ENCODE measurements at regions not wholly inside any gene's neighbourhood (a gene's known extent, or its start where the extent isn't known, plus 50 kb on each side); places are given as distances from the start of the nearest gene placed in this dataset.
"Not testable (repeated sequence)": the region's sequence is repeated elsewhere in the genome, so short reads cannot be mapped to it uniquely, and the experiment has no call there.

DNA sequence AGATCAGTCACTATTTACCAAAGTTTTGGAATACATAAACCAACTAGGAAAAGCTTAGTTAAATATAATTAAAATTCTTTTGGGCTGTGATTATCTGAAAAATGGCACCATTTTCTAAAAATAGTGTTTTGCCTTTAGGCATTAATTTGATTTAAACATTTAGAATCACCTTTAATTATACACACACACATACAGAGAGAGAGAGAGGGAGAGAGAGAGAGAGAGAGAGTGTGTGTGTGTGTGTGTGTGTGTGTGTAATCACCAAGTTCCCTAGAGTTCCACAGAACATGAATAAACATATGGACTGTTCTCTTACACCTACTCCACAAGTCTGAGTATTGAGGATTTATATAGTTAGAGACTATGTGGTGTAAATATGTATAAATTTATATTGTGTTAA is 141.2 kb upstream of the ATXN1 start:
- no peak overlapping the region for H3K4me3 ChIP-seq (ENCODE audit: low read depth in 1 of 5, low read length in 5 of 5)
- H3K9ac ChIP-seq (ENCODE audit: low read length in 5 of 5) = no peak overlapping the region
- peaks cover 0 to 13% (median 9%) of the 10 kb centered on the region in 5 donors for H3K4me1 ChIP-seq (ENCODE audit: control insufficient read depth in 5 of 5, insufficient read depth in 5 of 5, low read length in 5 of 5)
- H3K36me3 ChIP-seq (ENCODE audit: control insufficient read depth in 5 of 5, insufficient read depth in 5 of 5, low read length in 5 of 5) = no peaks in the 10 kb centered on the region
- H3K27me3 ChIP-seq (ENCODE audit: control insufficient read depth in 5 of 5, insufficient read depth in 4 of 5, low read length in 5 of 5) = no peaks in the 10 kb centered on the region
- H3K9me3 ChIP-seq (ENCODE audit: control insufficient read depth in 5 of 5, low read length in 5 of 5) = no peaks in the 10 kb centered on the region
- no peak overlapping the region for H3K27ac ChIP-seq (ENCODE audit: low read depth, low read length)

GRCh38 chr6:16901782-16902181 is 140.5 kb upstream of the ATXN1 start:
- Histone ChIP-seq H3K27me3 (ENCODE audit: control insufficient read depth in 5 of 5, insufficient read depth in 4 of 5, low read length in 5 of 5) (no peaks in the 10 kb centered on the region), H3K4me3 (ENCODE audit: low read depth in 1 of 5, low read length in 5 of 5) (no peak overlapping the region), H3K27ac (ENCODE audit: low read depth, low read length) (no peak overlapping the region)

DNA sequence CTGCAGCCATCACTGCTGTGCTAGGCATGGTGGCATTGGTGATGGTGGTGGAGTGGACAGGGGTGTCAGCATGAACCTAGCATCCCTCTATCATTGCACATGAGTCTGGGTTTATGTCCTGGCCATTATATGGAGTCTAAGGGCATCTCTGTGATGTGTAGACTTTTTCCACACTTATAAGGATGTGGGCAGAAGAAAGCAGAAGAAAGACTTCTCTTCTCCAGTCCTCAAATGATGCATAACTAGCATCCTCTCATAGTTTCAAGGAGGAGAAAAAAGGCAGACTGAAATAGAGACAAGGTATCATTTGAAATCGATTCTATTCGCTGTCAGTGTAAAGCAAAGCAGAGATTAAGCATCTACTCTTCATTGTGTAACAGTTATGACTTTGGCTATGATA is 140.0 kb upstream of the ATXN1 start:
- no peak overlapping the region for H3K9ac ChIP-seq (ENCODE audit: low read length in 5 of 5)
- peaks cover 0 to 13% (median 9%) of the 10 kb centered on the region in 5 donors for H3K4me1 ChIP-seq (ENCODE audit: control insufficient read depth in 5 of 5, insufficient read depth in 5 of 5, low read length in 5 of 5)
- no peaks in the 10 kb centered on the region for H3K27me3 ChIP-seq (ENCODE audit: control insufficient read depth in 5 of 5, insufficient read depth in 4 of 5, low read length in 5 of 5)
- no peaks in the 10 kb centered on the region for H3K36me3 ChIP-seq (ENCODE audit: control insufficient read depth in 5 of 5, insufficient read depth in 5 of 5, low read length in 5 of 5)
- H3K4me3 ChIP-seq (ENCODE audit: low read depth in 1 of 5, low read length in 5 of 5) = no peak overlapping the region
- H3K9me3 ChIP-seq (ENCODE audit: control insufficient read depth in 5 of 5, low read length in 5 of 5) = no peaks in the 10 kb centered on the region
- H3K27ac ChIP-seq (ENCODE audit: low read depth, low read length) = no peak overlapping the region

More at GRCh38 chr6:16901782-16902181, 140.5 kb upstream of the ATXN1 start:
- no peaks in the 10 kb centered on the region for H3K9me3 ChIP-seq (ENCODE audit: control insufficient read depth in 5 of 5, low read length in 5 of 5)
- no peak overlapping the region for H3K9ac ChIP-seq (ENCODE audit: low read length in 5 of 5)
- H3K4me1 ChIP-seq (ENCODE audit: control insufficient read depth in 5 of 5, insufficient read depth in 5 of 5, low read length in 5 of 5) = peaks cover 0 to 13% (median 9%) of the 10 kb centered on the region in 5 donors
- H3K36me3 ChIP-seq (ENCODE audit: control insufficient read depth in 5 of 5, insufficient read depth in 5 of 5, low read length in 5 of 5) = no peaks in the 10 kb centered on the region

- H3K27ac ChIP-seq (ENCODE audit: low read depth, low read length) = no peak overlapping the region
- no peak overlapping the region for H3K9ac ChIP-seq (ENCODE audit: low read length in 5 of 5)
- peaks cover 0 to 13% (median 9%) of the 10 kb centered on the region in 5 donors for H3K4me1 ChIP-seq (ENCODE audit: control insufficient read depth in 5 of 5, insufficient read depth in 5 of 5, low read length in 5 of 5)
- H3K4me3 ChIP-seq (ENCODE audit: low read depth in 1 of 5, low read length in 5 of 5) = no peak overlapping the region
- peaks cover 0 to 9% (median 0%) of the 10 kb centered on the region in 5 donors for H3K9me3 ChIP-seq (ENCODE audit: control insufficient read depth in 5 of 5, low read length in 5 of 5)
- no peaks in the 10 kb centered on the region for H3K36me3 ChIP-seq (ENCODE audit: control insufficient read depth in 5 of 5, insufficient read depth in 5 of 5, low read length in 5 of 5)
- no peaks in the 10 kb centered on the region for H3K27me3 ChIP-seq (ENCODE audit: control insufficient read depth in 5 of 5, insufficient read depth in 4 of 5, low read length in 5 of 5)
Measured at GRCh38 chr6:16898640-16899396, 137.6 kb upstream of the ATXN1 start.

GRCh38 chr6:16897669-16898068 is 136.4 kb upstream of the ATXN1 start:
- Histone ChIP-seq H3K9me3 (ENCODE audit: control insufficient read depth in 5 of 5, low read length in 5 of 5) (peaks cover 0 to 9% (median 3%) of the 10 kb centered on the region in 5 donors), H3K9ac (ENCODE audit: low read length in 5 of 5) (no peak overlapping the region), H3K27me3 (ENCODE audit: control insufficient read depth in 5 of 5, insufficient read depth in 4 of 5, low read length in 5 of 5) (no peaks in the 10 kb centered on the region), H3K27ac (ENCODE audit: low read depth, low read length) (no peak overlapping the region), H3K4me1 (ENCODE audit: control insufficient read depth in 5 of 5, insufficient read depth in 5 of 5, low read length in 5 of 5) (peaks cover 0 to 9% (median 4%) of the 10 kb centered on the region in 5 donors), H3K36me3 (ENCODE audit: control insufficient read depth in 5 of 5, insufficient read depth in 5 of 5, low read length in 5 of 5) (no peaks in the 10 kb centered on the region), H3K4me3 (ENCODE audit: low read depth in 1 of 5, low read length in 5 of 5) (no peak overlapping the region)

DNA sequence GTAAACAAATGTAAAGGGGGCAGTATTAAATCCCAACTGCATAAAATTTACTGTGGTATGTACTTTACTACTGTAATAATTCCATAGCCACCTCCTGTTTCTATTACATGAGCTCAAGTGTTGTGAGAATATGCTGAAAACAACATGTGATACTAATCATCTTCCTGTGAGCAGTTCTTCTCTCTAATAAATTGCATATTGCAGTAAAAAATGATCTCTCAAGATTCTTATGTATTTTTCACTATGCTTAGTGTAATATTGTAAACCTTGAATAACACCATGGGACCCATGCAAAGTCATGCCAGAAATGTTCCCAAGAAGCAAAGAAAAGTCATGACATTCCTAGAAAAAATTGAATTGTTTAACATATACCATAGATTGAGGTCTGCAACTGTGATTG is 133.0 kb upstream of the ATXN1 start:
- no peak overlapping the region for H3K4me3 ChIP-seq (ENCODE audit: low read depth in 1 of 5, low read length in 5 of 5)
- no peak overlapping the region for H3K27ac ChIP-seq (ENCODE audit: low read depth, low read length)
- no peaks in the 10 kb centered on the region for H3K4me1 ChIP-seq (ENCODE audit: control insufficient read depth in 5 of 5, insufficient read depth in 5 of 5, low read length in 5 of 5)
- peaks cover 0 to 9% (median 3%) of the 10 kb centered on the region in 5 donors for H3K9me3 ChIP-seq (ENCODE audit: control insufficient read depth in 5 of 5, low read length in 5 of 5)
- H3K36me3 ChIP-seq (ENCODE audit: control insufficient read depth in 5 of 5, insufficient read depth in 5 of 5, low read length in 5 of 5) = no peaks in the 10 kb centered on the region
- H3K9ac ChIP-seq (ENCODE audit: low read length in 5 of 5) = no peak overlapping the region
- H3K27me3 ChIP-seq (ENCODE audit: control insufficient read depth in 5 of 5, insufficient read depth in 4 of 5, low read length in 5 of 5) = no peaks in the 10 kb centered on the region

DNA sequence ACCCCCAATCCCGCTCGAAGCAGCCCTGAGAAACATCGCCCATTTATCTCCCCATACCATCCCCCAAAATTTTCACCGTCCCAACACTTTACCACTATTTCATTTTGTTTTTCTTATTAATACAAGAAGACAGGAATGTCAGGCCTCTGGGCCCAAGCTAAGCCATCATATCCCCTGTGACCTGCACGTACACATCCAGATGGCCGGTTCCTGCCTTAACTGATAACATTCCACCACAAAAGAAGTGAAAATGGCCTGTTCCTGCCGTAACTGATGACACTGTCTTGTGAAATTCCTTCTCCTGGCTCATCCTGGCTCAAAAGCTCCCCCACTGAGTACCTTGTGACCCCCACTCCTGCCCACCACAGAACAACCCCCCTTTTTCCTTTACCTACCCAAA is 129.8 kb upstream of the ATXN1 start:
- not testable (repeated sequence) for H3K27me3 ChIP-seq (ENCODE audit: control insufficient read depth in 5 of 5, insufficient read depth in 4 of 5, low read length in 5 of 5); H3K4me3 ChIP-seq (ENCODE audit: low read depth in 1 of 5, low read length in 5 of 5); H3K9me3 ChIP-seq (ENCODE audit: control insufficient read depth in 5 of 5, low read length in 5 of 5); H3K27ac ChIP-seq (ENCODE audit: low read depth, low read length); H3K9ac ChIP-seq (ENCODE audit: low read length in 5 of 5); H3K4me1 ChIP-seq (ENCODE audit: control insufficient read depth in 5 of 5, insufficient read depth in 5 of 5, low read length in 5 of 5); H3K36me3 ChIP-seq (ENCODE audit: control insufficient read depth in 5 of 5, insufficient read depth in 5 of 5, low read length in 5 of 5)

DNA sequence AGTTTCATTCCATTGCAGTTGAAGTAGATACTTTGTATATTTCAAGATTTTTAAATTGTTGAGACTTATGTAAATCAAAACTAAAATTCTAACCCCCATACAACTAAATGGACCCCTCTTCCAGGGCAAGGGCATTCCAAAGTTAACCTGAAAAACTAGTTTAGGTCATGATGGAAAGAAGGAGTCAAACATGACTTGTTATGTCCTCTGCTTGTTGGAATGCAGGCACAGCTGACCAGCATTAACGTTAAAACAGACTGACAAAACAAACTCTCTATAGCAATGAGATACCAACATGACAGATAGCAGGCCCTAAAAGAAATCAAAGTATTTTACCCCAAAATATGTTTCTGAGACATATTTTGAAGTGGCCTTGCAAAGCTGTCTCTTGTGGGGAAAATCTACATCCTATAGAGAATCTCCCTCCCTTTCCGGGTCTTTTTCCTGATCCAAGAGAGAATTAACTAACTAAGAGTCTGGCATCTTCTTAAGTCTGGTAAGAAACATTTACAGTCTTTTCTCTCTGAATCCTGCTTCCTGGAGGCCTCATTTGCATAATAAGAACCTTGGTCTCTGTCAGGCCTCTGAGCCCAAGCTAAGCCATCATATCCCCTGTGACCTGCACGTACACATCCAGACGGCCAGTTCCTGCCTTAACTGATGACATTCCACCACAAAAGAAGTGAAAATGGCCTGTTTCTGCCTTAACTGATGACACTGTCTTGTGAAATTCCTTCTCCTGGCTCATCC is 124.3 kb upstream of the ATXN1 start:
- Histone ChIP-seq H3K27me3 (ENCODE audit: control insufficient read depth in 5 of 5, insufficient read depth in 4 of 5, low read length in 5 of 5) (no peaks in the 10 kb centered on the region), H3K4me1 (ENCODE audit: control insufficient read depth in 5 of 5, insufficient read depth in 5 of 5, low read length in 5 of 5) (no peaks in the 10 kb centered on the region), H3K4me3 (ENCODE audit: low read depth in 1 of 5, low read length in 5 of 5) (no peak overlapping the region), H3K9ac (ENCODE audit: low read length in 5 of 5) (no peak overlapping the region), H3K9me3 (ENCODE audit: control insufficient read depth in 5 of 5, low read length in 5 of 5) (no peaks in the 10 kb centered on the region), H3K27ac (ENCODE audit: low read depth, low read length) (no peak overlapping the region), H3K36me3 (ENCODE audit: control insufficient read depth in 5 of 5, insufficient read depth in 5 of 5, low read length in 5 of 5) (no peaks in the 10 kb centered on the region)

DNA sequence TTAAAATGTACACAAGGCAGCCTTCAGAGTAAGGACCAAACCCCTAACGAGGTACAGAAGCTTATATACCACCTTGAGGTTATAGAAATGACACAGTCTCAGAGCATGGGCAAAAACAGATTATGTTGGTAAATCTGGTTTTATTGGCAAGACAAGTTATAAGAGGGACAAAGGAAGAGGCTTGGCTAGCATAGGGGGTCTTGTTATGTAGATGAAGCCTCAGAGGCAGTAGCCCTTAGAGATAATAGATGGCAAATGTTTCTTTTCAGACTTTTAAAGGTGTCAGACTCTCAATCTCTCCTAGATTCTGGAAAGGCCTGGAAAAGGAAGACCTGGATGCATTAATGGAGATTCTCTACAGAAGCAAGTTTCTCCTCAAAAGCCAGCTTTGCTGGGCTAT is 123.3 kb upstream of the ATXN1 start:
- Histone ChIP-seq H3K4me3 (ENCODE audit: low read depth in 1 of 5, low read length in 5 of 5) (no peak overlapping the region), H3K9ac (ENCODE audit: low read length in 5 of 5) (no peak overlapping the region), H3K9me3 (ENCODE audit: control insufficient read depth in 5 of 5, low read length in 5 of 5) (no peaks in the 10 kb centered on the region), H3K27ac (ENCODE audit: low read depth, low read length) (no peak overlapping the region), H3K36me3 (ENCODE audit: control insufficient read depth in 5 of 5, insufficient read depth in 5 of 5, low read length in 5 of 5) (no peaks in the 10 kb centered on the region), H3K27me3 (ENCODE audit: control insufficient read depth in 5 of 5, insufficient read depth in 4 of 5, low read length in 5 of 5) (no peaks in the 10 kb centered on the region), H3K4me1 (ENCODE audit: control insufficient read depth in 5 of 5, insufficient read depth in 5 of 5, low read length in 5 of 5) (no peaks in the 10 kb centered on the region)

- Histone ChIP-seq H3K27me3 (ENCODE audit: control insufficient read depth in 5 of 5, insufficient read depth in 4 of 5, low read length in 5 of 5) (no peaks in the 10 kb centered on the region), H3K36me3 (ENCODE audit: control insufficient read depth in 5 of 5, insufficient read depth in 5 of 5, low read length in 5 of 5) (no peaks in the 10 kb centered on the region), H3K9me3 (ENCODE audit: control insufficient read depth in 5 of 5, low read length in 5 of 5) (peaks cover 0 to 4% (median 0%) of the 10 kb centered on the region in 5 donors), H3K9ac (ENCODE audit: low read length in 5 of 5) (no peak overlapping the region), H3K27ac (ENCODE audit: low read depth, low read length) (no peak overlapping the region), H3K4me1 (ENCODE audit: control insufficient read depth in 5 of 5, insufficient read depth in 5 of 5, low read length in 5 of 5) (no peaks in the 10 kb centered on the region), H3K4me3 (ENCODE audit: low read depth in 1 of 5, low read length in 5 of 5) (no peak overlapping the region)
Measured at GRCh38 chr6:16883414-16883813, 122.2 kb upstream of the ATXN1 start.

Data from subcutaneous abdominal adipose tissue (tissue), 5 donors.